ENCODE measurements at regions not wholly inside any gene's neighbourhood (a gene's known extent, or its start where the extent isn't known, plus 50 kb on each side); places are given as distances from the start of the nearest gene placed in this dataset.

DNA sequence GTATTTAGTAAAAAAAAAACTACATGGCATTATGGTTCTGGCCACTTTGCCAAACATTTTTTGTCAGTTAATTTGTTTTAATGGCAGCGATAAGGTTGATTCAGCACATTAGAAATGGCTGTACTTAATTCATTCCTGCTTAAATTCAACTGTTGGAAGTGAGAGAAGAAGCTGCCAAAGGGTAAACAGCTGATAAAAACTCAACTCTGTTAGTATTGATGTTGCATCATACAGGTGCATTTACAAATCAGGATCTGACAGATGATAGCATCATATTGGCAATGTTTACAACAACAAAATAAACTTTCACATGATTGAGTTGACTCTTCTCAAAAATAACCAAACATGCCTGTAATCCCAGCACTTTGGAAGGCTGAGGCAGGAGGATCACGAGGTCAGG, 444.3 kb downstream of the IPMK start:
- H3K4me1 ChIP-seq (ENCODE audit: low read length), result no peaks in the 10 kb centered on the region
- H3K9ac ChIP-seq (ENCODE audit: low read length), result no peak overlapping the region
- no peaks in the 10 kb centered on the region for H3K9me3 ChIP-seq (ENCODE audit: insufficient read depth, low read length)
- H3K27me3 ChIP-seq (ENCODE audit: low read depth, low read length), result no peaks in the 10 kb centered on the region
- TF ChIP-seq EZH2phosphoT487 (IDR thresholded peaks at IDR 0.05; ENCODE audit: low read depth), result no peak
- H3K79me2 ChIP-seq (ENCODE audit: low read length), result no peaks in the 10 kb centered on the region
- H3K4me2 ChIP-seq (ENCODE audit: low read length), result no peak overlapping the region
- H3K4me3 ChIP-seq (ENCODE audit: low read length), result no peak overlapping the region
- no peak overlapping the region for H2AFZ ChIP-seq (ENCODE audit: low read depth, low read length)
- H3K36me3 ChIP-seq (replicated peaks; ENCODE audit: low read depth, low read length), result no peaks in the 10 kb centered on the region
- H4K20me1 ChIP-seq (ENCODE audit: insufficient read depth, low read length), result no peaks in the 10 kb centered on the region
- no peak overlapping the region for H3K27ac ChIP-seq (ENCODE audit: low read length)

DNA sequence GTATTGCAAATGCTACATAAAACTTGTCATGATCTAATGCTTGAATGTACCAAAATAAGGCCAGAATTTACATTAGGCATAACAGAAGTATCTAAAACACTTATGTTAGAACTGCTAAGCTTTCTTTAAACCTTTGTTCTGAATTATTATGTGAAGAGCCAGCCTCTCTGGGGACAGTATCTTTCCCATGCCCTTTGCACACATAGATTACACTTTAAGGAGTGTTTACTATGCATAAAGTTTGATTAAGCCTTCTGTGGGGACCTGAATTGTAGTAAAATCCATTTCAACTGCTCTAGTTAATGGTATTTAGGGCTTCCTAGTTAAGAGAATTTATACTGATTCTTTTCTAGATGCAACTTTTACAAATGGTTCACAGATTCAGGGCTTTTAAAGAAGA, 444.7 kb downstream of the IPMK start:
- Histone ChIP-seq H3K4me1 (ENCODE audit: low read length) (no peaks in the 10 kb centered on the region), H2AFZ (ENCODE audit: low read depth, low read length) (no peak overlapping the region), H3K79me2 (ENCODE audit: low read length) (no peaks in the 10 kb centered on the region), H3K9me3 (ENCODE audit: insufficient read depth, low read length) (no peaks in the 10 kb centered on the region), H3K4me3 (ENCODE audit: low read length) (no peak overlapping the region), H3K4me2 (ENCODE audit: low read length) (no peak overlapping the region), H3K27ac (ENCODE audit: low read length) (no peak overlapping the region), H3K9ac (ENCODE audit: low read length) (no peak overlapping the region), H3K36me3 (replicated peaks; ENCODE audit: low read depth, low read length) (no peaks in the 10 kb centered on the region), H3K27me3 (ENCODE audit: low read depth, low read length) (no peaks in the 10 kb centered on the region), H4K20me1 (ENCODE audit: insufficient read depth, low read length) (no peaks in the 10 kb centered on the region)
- TF ChIP-seq, protein P1, sequence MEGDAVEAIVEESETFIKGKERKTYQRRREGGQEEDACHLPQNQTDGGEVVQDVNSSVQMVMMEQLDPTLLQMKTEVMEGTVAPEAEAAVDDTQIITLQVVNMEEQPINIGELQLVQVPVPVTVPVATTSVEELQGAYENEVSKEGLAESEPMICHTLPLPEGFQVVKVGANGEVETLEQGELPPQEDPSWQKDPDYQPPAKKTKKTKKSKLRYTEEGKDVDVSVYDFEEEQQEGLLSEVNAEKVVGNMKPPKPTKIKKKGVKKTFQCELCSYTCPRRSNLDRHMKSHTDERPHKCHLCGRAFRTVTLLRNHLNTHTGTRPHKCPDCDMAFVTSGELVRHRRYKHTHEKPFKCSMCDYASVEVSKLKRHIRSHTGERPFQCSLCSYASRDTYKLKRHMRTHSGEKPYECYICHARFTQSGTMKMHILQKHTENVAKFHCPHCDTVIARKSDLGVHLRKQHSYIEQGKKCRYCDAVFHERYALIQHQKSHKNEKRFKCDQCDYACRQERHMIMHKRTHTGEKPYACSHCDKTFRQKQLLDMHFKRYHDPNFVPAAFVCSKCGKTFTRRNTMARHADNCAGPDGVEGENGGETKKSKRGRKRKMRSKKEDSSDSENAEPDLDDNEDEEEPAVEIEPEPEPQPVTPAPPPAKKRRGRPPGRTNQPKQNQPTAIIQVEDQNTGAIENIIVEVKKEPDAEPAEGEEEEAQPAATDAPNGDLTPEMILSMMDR (IDR thresholded peaks at IDR 0.05; ENCODE audit: low read depth, low read length), result no peak
- no peak for TF ChIP-seq EZH2phosphoT487 (IDR thresholded peaks at IDR 0.05; ENCODE audit: low read depth)

DNA sequence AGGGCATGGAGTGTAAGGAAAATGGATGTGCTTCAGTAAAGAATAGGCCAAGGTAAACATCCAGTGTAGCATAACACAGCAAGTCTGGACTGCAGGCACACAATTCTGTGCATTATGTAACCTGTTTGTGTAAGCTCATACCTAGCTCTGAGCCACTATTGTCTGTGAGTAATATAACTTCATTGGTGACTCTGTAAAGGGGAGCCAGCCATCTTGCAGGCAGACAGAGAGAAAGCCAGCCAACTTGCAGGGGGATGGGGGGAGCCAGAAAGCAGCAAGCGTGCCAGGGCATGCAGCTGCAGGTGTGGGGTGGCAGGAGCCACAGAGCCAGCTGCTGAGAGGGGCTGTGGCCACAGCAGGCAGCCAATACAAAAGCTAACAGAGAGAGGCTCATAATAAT, 449.2 kb downstream of the IPMK start:
- H3K4me3 ChIP-seq (ENCODE audit: low read length), result no peak overlapping the region
- no peak overlapping the region for H3K4me2 ChIP-seq (ENCODE audit: low read length)
- no peak overlapping the region for H3K27ac ChIP-seq (ENCODE audit: low read length)
- no peaks in the 10 kb centered on the region for H3K9me3 ChIP-seq (ENCODE audit: insufficient read depth, low read length)
- no peaks in the 10 kb centered on the region for H3K36me3 ChIP-seq (replicated peaks; ENCODE audit: low read depth, low read length)
- no peaks in the 10 kb centered on the region for H4K20me1 ChIP-seq (ENCODE audit: insufficient read depth, low read length)
- TF ChIP-seq, protein P1 (IDR thresholded peaks at IDR 0.05; ENCODE audit: low read depth, low read length), result no peak
- no peak for TF ChIP-seq EZH2phosphoT487 (IDR thresholded peaks at IDR 0.05; ENCODE audit: low read depth)
- H2AFZ ChIP-seq (ENCODE audit: low read depth, low read length), result no peak overlapping the region
- H3K4me1 ChIP-seq (ENCODE audit: low read length), result no peaks in the 10 kb centered on the region
- H3K79me2 ChIP-seq (ENCODE audit: low read length), result no peaks in the 10 kb centered on the region
- H3K9ac ChIP-seq (ENCODE audit: low read length), result no peak overlapping the region
- no peaks in the 10 kb centered on the region for H3K27me3 ChIP-seq (ENCODE audit: low read depth, low read length)

DNA sequence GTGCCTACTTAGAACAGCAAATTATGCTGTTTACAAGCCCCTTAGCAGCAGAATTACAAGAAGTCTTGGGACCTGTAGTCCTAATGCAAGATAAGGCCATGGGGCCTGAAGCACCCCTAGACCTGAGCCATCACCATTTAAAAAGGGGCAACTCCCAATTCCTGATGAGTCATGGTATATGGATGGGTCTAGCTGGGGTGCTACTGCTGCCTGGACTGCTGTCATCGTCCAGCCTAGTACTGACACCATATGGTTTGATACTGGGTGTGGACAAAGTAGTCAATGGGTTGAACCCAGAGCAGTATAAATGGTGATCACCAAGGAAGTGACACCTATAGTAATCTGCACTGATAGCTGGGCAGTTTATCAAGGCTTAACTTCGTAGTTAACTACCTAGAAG, 450.0 kb downstream of the IPMK start:
- Histone ChIP-seq H3K4me2 (ENCODE audit: low read length) (no peak overlapping the region), H3K9ac (ENCODE audit: low read length) (no peak overlapping the region), H3K4me1 (ENCODE audit: low read length) (no peaks in the 10 kb centered on the region), H3K79me2 (ENCODE audit: low read length) (no peaks in the 10 kb centered on the region), H3K9me3 (ENCODE audit: insufficient read depth, low read length) (no peaks in the 10 kb centered on the region), H3K4me3 (ENCODE audit: low read length) (no peak overlapping the region), H4K20me1 (ENCODE audit: insufficient read depth, low read length) (no peaks in the 10 kb centered on the region), H3K27me3 (ENCODE audit: low read depth, low read length) (no peaks in the 10 kb centered on the region), H2AFZ (ENCODE audit: low read depth, low read length) (no peak overlapping the region), H3K36me3 (replicated peaks; ENCODE audit: low read depth, low read length) (no peaks in the 10 kb centered on the region), H3K27ac (ENCODE audit: low read length) (no peak overlapping the region)
- no peak for TF ChIP-seq EZH2phosphoT487 (IDR thresholded peaks at IDR 0.05; ENCODE audit: low read depth)
- TF ChIP-seq, protein P1 (IDR thresholded peaks at IDR 0.05; ENCODE audit: low read depth, low read length), result no peak

DNA sequence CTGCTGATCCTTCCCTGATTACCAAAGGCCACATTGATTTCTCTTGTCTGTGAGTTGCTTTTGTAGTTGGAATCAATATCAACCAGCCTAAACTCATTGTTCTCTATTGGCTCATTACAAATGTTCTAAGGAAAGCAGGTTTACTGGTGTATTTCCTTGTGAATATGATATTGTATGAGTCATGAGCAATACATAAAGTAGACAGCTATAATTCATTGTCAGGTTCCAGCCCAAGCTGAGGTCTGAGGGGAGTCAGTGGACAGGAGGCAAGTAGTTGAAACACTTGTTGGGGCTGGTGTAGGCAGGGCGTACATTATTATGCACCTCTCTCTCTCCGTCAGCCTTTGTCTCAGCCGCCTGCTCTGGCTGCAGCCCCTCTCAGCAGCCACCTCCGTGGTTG, 451.7 kb downstream of the IPMK start:
- Histone ChIP-seq H3K27ac (ENCODE audit: low read length) (no peak overlapping the region), H3K79me2 (ENCODE audit: low read length) (no peaks in the 10 kb centered on the region), H4K20me1 (ENCODE audit: insufficient read depth, low read length) (no peaks in the 10 kb centered on the region), H3K9ac (ENCODE audit: low read length) (no peak overlapping the region), H3K4me1 (ENCODE audit: low read length) (no peaks in the 10 kb centered on the region), H3K4me3 (ENCODE audit: low read length) (no peak overlapping the region), H3K9me3 (ENCODE audit: insufficient read depth, low read length) (no peaks in the 10 kb centered on the region), H3K4me2 (ENCODE audit: low read length) (no peak overlapping the region), H3K36me3 (replicated peaks; ENCODE audit: low read depth, low read length) (no peaks in the 10 kb centered on the region), H3K27me3 (ENCODE audit: low read depth, low read length) (no peaks in the 10 kb centered on the region), H2AFZ (ENCODE audit: low read depth, low read length) (no peak overlapping the region)
- TF ChIP-seq, protein P1 (IDR thresholded peaks at IDR 0.05; ENCODE audit: low read depth, low read length), result no peak
- TF ChIP-seq EZH2phosphoT487 (IDR thresholded peaks at IDR 0.05; ENCODE audit: low read depth), result no peak

All from OCI-LY3 (cell line).